Gastroesophageal sphincter (tissue), 4 donors: ENCODE measurements at regions not wholly inside any gene's neighbourhood (a gene's known extent, or its start where the extent isn't known, plus 50 kb on each side); places are given as distances from the start of the nearest gene placed in this dataset.
A peak's percentile ranks its signal among the peaks of the same experiment; 100 is the strongest.

Experiments used
- ATAC-seq: fragments of 150-250 bp; one replicate; pipeline ENCODE4 v1.9.1; 2016; ENCODE audit warnings: mild to moderate bottlenecking, moderate library complexity
- H3K27ac ChIP-seq, 4 donors: fragments of 200-600 bp; sonication (generic) in 3 of 4; 1 replicate in 3 of 4; 2 replicates in 1 of 4; pipeline ENCODE4 v1.5.1; 2016 to 2019
- H3K27me3 ChIP-seq: fragments of 200-600 bp; sonication (generic); one replicate; pipeline ENCODE4 v1.5.1; 2019
- H3K36me3 ChIP-seq, 2 donors: fragments of 200-600 bp; sonication (generic); one replicate each; pipeline ENCODE4 v1.5.1; 2019; ENCODE audit warnings: control low read depth in 1 of 2
- H3K4me1 ChIP-seq, 3 donors: fragments of 200-600 bp; sonication (generic); 1 replicate in 2 of 3; 2 replicates in 1 of 3; pipeline ENCODE4 v1.5.1; 2016 to 2019; ENCODE audit warnings: control low read depth in 2 of 3
- H3K4me3 ChIP-seq, 2 donors: fragments of 200-600 bp; sonication (generic); one replicate each; pipeline ENCODE4 v1.5.1; 2019; ENCODE audit warnings: mild to moderate bottlenecking in 1 of 2, moderate library complexity in 1 of 2
- H3K9me3 ChIP-seq, 3 donors: fragments of 200-600 bp; sonication (generic); one replicate each; pipeline ENCODE4 v1.5.1; 2017 to 2019; ENCODE audit warnings: control low read depth in 2 of 3
- CTCF ChIP-seq, 4 experiments: fragments of 200-600 bp in 2 of 4; fragments of 450-650 bp in 2 of 4; sonication (generic) in 1 of 4; IDR thresholded peaks; one replicate each; pipeline ENCODE4 v1.5.1; 2017 to 2019; ENCODE audit warnings: antibody characterized with exemption in 4 of 4, mild to moderate bottlenecking in 2 of 4, moderate library complexity in 2 of 4
- EP300 ChIP-seq: sonication (generic); formaldehyde crosslinking; IDR thresholded peaks from one replicate; pipeline ENCODE4 v1.6.1; 2017; ENCODE audit warnings: antibody characterized with exemption, mild to moderate bottlenecking
- POLR2A ChIP-seq, 2 donors: fragments of 450-650 bp; IDR thresholded peaks; one replicate each; pipeline ENCODE4 v1.6.1; 2017; ENCODE audit warnings: antibody characterized with exemption in 2 of 2, mild to moderate bottlenecking in 2 of 2, moderate library complexity in 1 of 2
- POLR2AphosphoS5 ChIP-seq: sonication (generic); formaldehyde crosslinking; IDR thresholded peaks from one replicate; pipeline ENCODE4 v1.6.1; 2017; ENCODE audit warnings: antibody characterized with exemption
- WGBS, 2 donors: methylation state at CpG; one replicate each; pipeline ENCODE4 v1.1.5; 2018; ENCODE audit warnings: low coverage in 1 of 2; 5-methylcytosine and 5-hydroxymethylcytosine counted together

- H3K4me1 ChIP-seq, result no peaks in the 10 kb centered on the region
- H3K4me3 ChIP-seq, result no peak overlapping the region
- WGBS, 2 donors, result 40 to 65% methylated on average over 1 of the region's 1 CpG
- no peaks in the 10 kb centered on the region for H3K36me3 ChIP-seq
- H3K9me3 ChIP-seq, result no peaks in the 10 kb centered on the region
- no peak overlapping the region for H3K27ac ChIP-seq
- TF ChIP-seq EP300 (no peak), CTCF (IDR thresholded peaks at IDR 0.05) (no peak), POLR2A (IDR thresholded peaks at IDR 0.05) (no peak), POLR2AphosphoS5 (no peak)
- no peak for ATAC-seq
- H3K27me3 ChIP-seq, result no peaks in the 10 kb centered on the region
These were observed 162.1 kb upstream of the EMCN start for GRCh38 chr4:100679926-100680325.

DNA sequence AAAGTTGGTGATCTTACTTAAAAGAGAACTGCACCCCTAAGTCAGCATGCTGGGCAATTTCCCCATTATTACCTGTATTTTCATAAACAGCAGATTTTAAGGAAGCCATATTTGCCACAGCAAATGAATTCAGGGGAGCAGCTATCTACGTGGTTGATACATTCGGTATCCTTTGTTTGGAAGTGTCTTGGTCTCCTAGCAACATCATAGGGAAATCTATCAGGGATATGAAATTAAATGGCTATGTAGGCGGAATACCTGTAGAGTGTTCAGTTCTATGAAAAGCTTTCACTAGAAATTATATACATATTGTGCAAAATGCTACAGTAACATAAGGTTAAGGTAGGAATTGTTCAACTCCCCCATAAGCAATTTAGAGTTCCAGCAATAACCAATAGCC lies 157.2 kb upstream of the EMCN start:
- H3K4me1 ChIP-seq, result no peaks in the 10 kb centered on the region
- no peak for ATAC-seq
- no peaks in the 10 kb centered on the region for H3K9me3 ChIP-seq
- no peaks in the 10 kb centered on the region for H3K36me3 ChIP-seq
- no peak overlapping the region for H3K27ac ChIP-seq
- H3K27me3 ChIP-seq, result no peaks in the 10 kb centered on the region
- 69 to 76% methylated on average over 3 of the region's 3 CpGs for WGBS, 2 donors
- TF ChIP-seq POLR2AphosphoS5 (no peak), POLR2A (IDR thresholded peaks at IDR 0.05) (no peak), CTCF (IDR thresholded peaks at IDR 0.05) (no peak), EP300 (no peak)
- H3K4me3 ChIP-seq, result no peak overlapping the region

GRCh38 chr4:100657187-100657586 lies 139.4 kb upstream of the EMCN start:
- no peaks in the 10 kb centered on the region for H3K4me1 ChIP-seq
- ATAC-seq, result peak; percentile 39
- TF ChIP-seq POLR2AphosphoS5 (no peak), POLR2A (IDR thresholded peaks at IDR 0.05) (no peak), CTCF (IDR thresholded peaks at IDR 0.05) (no peak), EP300 (no peak)
- H3K4me3 ChIP-seq, result no peak overlapping the region
- no peaks in the 10 kb centered on the region for H3K9me3 ChIP-seq
- no peaks in the 10 kb centered on the region for H3K36me3 ChIP-seq
- no peaks in the 10 kb centered on the region for H3K27me3 ChIP-seq
- H3K27ac ChIP-seq, result no peak overlapping the region

DNA sequence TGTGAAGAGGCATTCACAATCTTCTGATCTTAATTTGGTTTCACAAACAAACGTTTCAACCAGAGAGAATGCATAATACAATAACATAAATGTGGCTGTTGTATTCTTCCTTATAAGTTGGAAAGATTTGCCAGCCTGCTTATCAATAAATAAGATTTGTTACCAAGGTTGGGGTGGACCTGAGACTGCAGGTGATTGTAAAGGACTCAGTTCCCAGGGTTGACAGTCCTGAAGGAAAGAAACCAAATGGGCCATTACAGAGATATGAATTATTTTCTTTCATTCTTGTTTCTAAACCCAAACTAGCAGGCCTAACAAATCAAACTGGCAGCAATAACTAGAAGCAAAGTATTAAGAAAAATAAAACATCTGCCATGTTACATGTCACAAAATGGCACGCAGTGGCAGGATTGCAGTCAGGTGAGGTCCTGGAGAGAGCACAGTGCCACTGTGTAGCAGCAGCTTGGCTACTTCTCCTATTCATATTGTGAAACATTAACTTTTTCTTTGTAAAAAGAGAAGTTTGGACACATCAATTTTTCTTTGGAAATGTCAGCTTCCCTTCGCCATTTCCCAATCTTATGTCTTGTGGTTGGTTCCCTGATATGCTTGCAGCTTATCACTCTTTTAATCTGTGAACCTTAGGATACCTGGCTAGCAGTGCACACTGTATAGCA lies 133.8 kb upstream of the EMCN start:
- WGBS, 2 donors, result 65 to 91% methylated on average over 3 of the region's 3 CpGs
- no peaks in the 10 kb centered on the region for H3K4me1 ChIP-seq
- H3K27me3 ChIP-seq, result no peaks in the 10 kb centered on the region
- H3K4me3 ChIP-seq, result no peak overlapping the region
- no peak for ATAC-seq
- TF ChIP-seq CTCF (IDR thresholded peaks at IDR 0.05) (no peak), EP300 (no peak)
- H3K9me3 ChIP-seq, result no peaks in the 10 kb centered on the region
- H3K27ac ChIP-seq, result no peak overlapping the region
- no peaks in the 10 kb centered on the region for H3K36me3 ChIP-seq

DNA sequence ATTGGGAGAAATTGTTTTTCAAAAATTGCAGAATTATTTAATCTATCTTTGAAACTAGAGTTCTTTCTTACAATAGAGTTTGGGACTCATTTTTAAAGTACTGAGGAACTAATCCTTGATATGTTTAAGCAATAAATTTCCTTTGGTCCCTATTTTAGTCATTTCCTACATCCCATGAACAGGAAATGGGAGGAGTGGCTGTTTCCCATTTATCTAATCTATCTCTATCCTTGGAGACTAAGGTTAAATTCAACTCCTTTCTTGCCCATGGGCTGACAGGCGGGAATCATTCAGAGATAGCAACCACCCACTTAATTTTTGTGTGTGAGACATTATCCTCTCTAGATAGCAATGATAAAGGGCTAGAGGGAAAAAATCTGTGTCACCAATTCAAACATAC lies 131.6 kb upstream of the EMCN start:
- TF ChIP-seq POLR2AphosphoS5 (no peak), CTCF (IDR thresholded peaks at IDR 0.05) (no peak), EP300 (no peak), POLR2A (IDR thresholded peaks at IDR 0.05) (no peak)
- Histone ChIP-seq H3K9me3 (no peaks in the 10 kb centered on the region), H3K4me1 (no peaks in the 10 kb centered on the region), H3K4me3 (no peak overlapping the region), H3K36me3 (no peaks in the 10 kb centered on the region), H3K27me3 (no peaks in the 10 kb centered on the region), H3K27ac (no peak overlapping the region)
- no peak for ATAC-seq
- WGBS, 2 donors, result 57 to 82% methylated on average over 1 of the region's 1 CpG
